ENCODE measurements at regions not wholly inside any gene's neighbourhood (a gene's known extent, or its start where the extent isn't known, plus 50 kb on each side); places are given as distances from the start of the nearest gene placed in this dataset.

GRCh38 chr3:19016851-19017250 is 131.5 kb upstream of the KCNH8 start:
- CTCF ChIA-PET: no interaction called here
- H3K4me3 ChIP-seq (ENCODE audit: low read depth, low read length): no peak overlapping the region
- peaks cover 5% of the 10 kb centered on the region; the same call in 1 of the 2 replicates for H3K9me3 ChIP-seq (ENCODE audit: control insufficient read depth, insufficient read depth, low read length)
- no peaks in the 10 kb centered on the region for H3K27me3 ChIP-seq (ENCODE audit: control insufficient read depth, insufficient read depth, low read length)
- TF ChIP-seq, protein P1, sequence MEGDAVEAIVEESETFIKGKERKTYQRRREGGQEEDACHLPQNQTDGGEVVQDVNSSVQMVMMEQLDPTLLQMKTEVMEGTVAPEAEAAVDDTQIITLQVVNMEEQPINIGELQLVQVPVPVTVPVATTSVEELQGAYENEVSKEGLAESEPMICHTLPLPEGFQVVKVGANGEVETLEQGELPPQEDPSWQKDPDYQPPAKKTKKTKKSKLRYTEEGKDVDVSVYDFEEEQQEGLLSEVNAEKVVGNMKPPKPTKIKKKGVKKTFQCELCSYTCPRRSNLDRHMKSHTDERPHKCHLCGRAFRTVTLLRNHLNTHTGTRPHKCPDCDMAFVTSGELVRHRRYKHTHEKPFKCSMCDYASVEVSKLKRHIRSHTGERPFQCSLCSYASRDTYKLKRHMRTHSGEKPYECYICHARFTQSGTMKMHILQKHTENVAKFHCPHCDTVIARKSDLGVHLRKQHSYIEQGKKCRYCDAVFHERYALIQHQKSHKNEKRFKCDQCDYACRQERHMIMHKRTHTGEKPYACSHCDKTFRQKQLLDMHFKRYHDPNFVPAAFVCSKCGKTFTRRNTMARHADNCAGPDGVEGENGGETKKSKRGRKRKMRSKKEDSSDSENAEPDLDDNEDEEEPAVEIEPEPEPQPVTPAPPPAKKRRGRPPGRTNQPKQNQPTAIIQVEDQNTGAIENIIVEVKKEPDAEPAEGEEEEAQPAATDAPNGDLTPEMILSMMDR (IDR thresholded peaks at IDR 0.05; ENCODE audit: low read depth, low read length): no peak
- H3K27ac ChIP-seq (ENCODE audit: low read depth, low read length): no peak overlapping the region
- no peak for DNase-seq (ENCODE audit: low read depth, low spot score)
- POLR2A ChIA-PET: no interaction called here

GRCh38 chr3:19013879-19014278 is 134.4 kb upstream of the KCNH8 start:
- TF ChIP-seq, protein P1 (IDR thresholded peaks at IDR 0.05; ENCODE audit: low read depth, low read length): no peak
- Histone ChIP-seq H3K27ac (ENCODE audit: low read depth, low read length) (no peak overlapping the region), H3K27me3 (ENCODE audit: control insufficient read depth, insufficient read depth, low read length) (no peaks in the 10 kb centered on the region), H3K9me3 (ENCODE audit: control insufficient read depth, insufficient read depth, low read length) (peaks cover 6% of the 10 kb centered on the region; the same call in 1 of the 2 replicates), H3K4me3 (ENCODE audit: low read depth, low read length) (no peak overlapping the region)
- ChIA-PET CTCF (no interaction called here), POLR2A (no interaction called here)
- DNase-seq (ENCODE audit: low read depth, low spot score): no peak

- Histone ChIP-seq H3K9me3 (ENCODE audit: control insufficient read depth, insufficient read depth, low read length) (peaks cover 6% of the 10 kb centered on the region; the same call in 1 of the 2 replicates), H3K27me3 (ENCODE audit: control insufficient read depth, insufficient read depth, low read length) (no peaks in the 10 kb centered on the region), H3K4me3 (ENCODE audit: low read depth, low read length) (no peak overlapping the region), H3K27ac (ENCODE audit: low read depth, low read length) (no peak overlapping the region)
- POLR2A ChIA-PET: no interaction called here
- CTCF ChIA-PET: no interaction called here
- DNase-seq (ENCODE audit: low read depth, low spot score): no peak
- TF ChIP-seq, protein P1 (IDR thresholded peaks at IDR 0.05; ENCODE audit: low read depth, low read length): no peak
Observed at GRCh38 chr3:19012846-19013245, 135.5 kb upstream of the KCNH8 start.

DNA sequence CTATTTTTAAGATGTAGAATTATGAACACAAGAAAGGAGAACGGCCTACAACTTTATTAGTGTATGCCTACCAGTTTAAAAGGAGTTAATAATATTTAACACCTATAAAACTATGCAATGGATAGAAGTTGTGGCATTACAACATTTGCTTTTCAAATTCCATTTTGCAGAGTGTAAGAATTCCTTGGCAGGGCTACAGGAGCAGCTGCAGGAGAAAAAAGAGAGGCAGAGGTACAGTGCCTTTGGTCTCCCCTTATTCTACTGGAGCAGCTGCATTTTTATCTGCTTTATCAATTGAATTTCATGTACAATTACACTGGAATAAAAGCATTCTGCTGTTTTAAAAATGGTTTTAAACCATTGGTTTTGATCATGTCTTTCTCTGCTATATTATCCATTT is 145.7 kb upstream of the KCNH8 start:
- no peak overlapping the region for H3K4me3 ChIP-seq (ENCODE audit: low read depth, low read length)
- POLR2A ChIA-PET: no interaction called here
- DNase-seq (ENCODE audit: low read depth, low spot score): no peak
- H3K27ac ChIP-seq (ENCODE audit: low read depth, low read length): no peak overlapping the region
- TF ChIP-seq, protein P1 (IDR thresholded peaks at IDR 0.05; ENCODE audit: low read depth, low read length): no peak
- no peaks in the 10 kb centered on the region for H3K27me3 ChIP-seq (ENCODE audit: control insufficient read depth, insufficient read depth, low read length)
- CTCF ChIA-PET: no interaction called here
- H3K9me3 ChIP-seq (ENCODE audit: control insufficient read depth, insufficient read depth, low read length): peaks cover 10% of the 10 kb centered on the region; the same call in 1 of the 2 replicates

- ChIA-PET CTCF (no interaction called here), POLR2A (no interaction called here)
- TF ChIP-seq, protein P1 (IDR thresholded peaks at IDR 0.05; ENCODE audit: low read depth, low read length): no peak
- H3K9me3 ChIP-seq (ENCODE audit: control insufficient read depth, insufficient read depth, low read length): peaks cover 22% of the 10 kb centered on the region
- DNase-seq (ENCODE audit: low read depth, low spot score): no peak
- no peak overlapping the region for H3K4me3 ChIP-seq (ENCODE audit: low read depth, low read length)
- no peaks in the 10 kb centered on the region for H3K27me3 ChIP-seq (ENCODE audit: control insufficient read depth, insufficient read depth, low read length)
- no peak overlapping the region for H3K27ac ChIP-seq (ENCODE audit: low read depth, low read length)
Observed at GRCh38 chr3:18998069-18998468, 150.2 kb upstream of the KCNH8 start.

Data from AG04450 (cell line).